Natural killer cell (primary cell): ENCODE measurements at regions not wholly inside any gene's neighbourhood (a gene's known extent, or its start where the extent isn't known, plus 50 kb on each side); places are given as distances from the start of the nearest gene placed in this dataset.

ENCODE experiments used
- ATAC-seq, 3 donors: fragments of 150-1000 bp in 2 of 3; fragments of 200-7000 bp in 1 of 3; cut with Tn5 transposase; 1 replicate in 1 of 3; 2 replicates in 2 of 3; pipeline ENCODE4 v1.10.0; 2021; ENCODE audit warnings: mild to moderate bottlenecking in 2 of 3, moderate library complexity in 2 of 3
- DNase-seq, 2 donors: peaks; one replicate each; pipeline versions ENCODE4 v3.0.0 to v3.0.0-alpha.2; 2013 to 2021; ENCODE audit warnings: mixed read lengths in 1 of 2
- H3K27ac ChIP-seq: one replicate; pipeline ENCODE4 v1.5.1; 2013; ENCODE audit warnings: mild to moderate bottlenecking, low read length
- H3K27me3 ChIP-seq: one replicate; pipeline ENCODE4 v1.6.1; 2013; ENCODE audit warnings: low read length; ENCODE audit not compliant: control insufficient read depth, insufficient read depth
- H3K36me3 ChIP-seq: one replicate; pipeline ENCODE4 v1.6.1; 2013; ENCODE audit warnings: low read length; ENCODE audit not compliant: control insufficient read depth, insufficient read depth
- H3K4me1 ChIP-seq: one replicate; pipeline ENCODE4 v1.6.1; 2013; ENCODE audit warnings: low read length; ENCODE audit not compliant: control insufficient read depth, insufficient read depth
- H3K4me3 ChIP-seq: one replicate; pipeline ENCODE4 v1.5.1; 2013; ENCODE audit warnings: low read length
- H3K9me3 ChIP-seq: one replicate; pipeline ENCODE4 v1.6.1; 2013; ENCODE audit warnings: low read length; ENCODE audit not compliant: control insufficient read depth, insufficient read depth
- H3K27ac Mint-ChIP-seq, 2 donors: one replicate each; pipeline ENCODE4 v1.8.0; 2022; ENCODE audit warnings: mild to moderate bottlenecking in 2 of 2, mixed read lengths in 2 of 2, moderate library complexity in 1 of 2
- H3K27me3 Mint-ChIP-seq, 2 donors: one replicate each; pipeline ENCODE4 v1.8.0; 2022; ENCODE audit warnings: low read depth in 2 of 2, mixed read lengths in 2 of 2
- H3K36me3 Mint-ChIP-seq: one replicate; pipeline ENCODE4 v1.8.0; 2022; ENCODE audit warnings: mixed read lengths
- H3K4me1 Mint-ChIP-seq, 2 donors: one replicate each; pipeline ENCODE4 v1.8.0; 2022; ENCODE audit warnings: mixed read lengths in 2 of 2
- H3K4me3 Mint-ChIP-seq: one replicate; pipeline ENCODE4 v1.8.0; 2022; ENCODE audit warnings: mild to moderate bottlenecking, moderate library complexity, mixed read lengths
- H3K9me3 Mint-ChIP-seq, 2 donors: one replicate each; pipeline ENCODE4 v1.8.0; 2022; ENCODE audit warnings: mixed read lengths in 2 of 2
- WGBS: methylation state at CpG from one replicate; pipeline ENCODE4 v1.1.7; 2013; ENCODE audit warnings: missing lambda C conversion rate; ENCODE audit not compliant: insufficient coverage; 5-methylcytosine and 5-hydroxymethylcytosine counted together
- intact Hi-C: fragments of 100-400 bp; cut with micrococcal nuclease; formaldehyde crosslinking; loops from one replicate; pipeline ENCODE4 v1.14.2; 2022
- TF ChIP-seq, protein P1 (sequence below): fragments of 200-600 bp; IDR thresholded peaks from one replicate; pipeline ENCODE4 v1.8.0; 2022; ENCODE audit warnings: antibody characterized with exemption

DNA sequence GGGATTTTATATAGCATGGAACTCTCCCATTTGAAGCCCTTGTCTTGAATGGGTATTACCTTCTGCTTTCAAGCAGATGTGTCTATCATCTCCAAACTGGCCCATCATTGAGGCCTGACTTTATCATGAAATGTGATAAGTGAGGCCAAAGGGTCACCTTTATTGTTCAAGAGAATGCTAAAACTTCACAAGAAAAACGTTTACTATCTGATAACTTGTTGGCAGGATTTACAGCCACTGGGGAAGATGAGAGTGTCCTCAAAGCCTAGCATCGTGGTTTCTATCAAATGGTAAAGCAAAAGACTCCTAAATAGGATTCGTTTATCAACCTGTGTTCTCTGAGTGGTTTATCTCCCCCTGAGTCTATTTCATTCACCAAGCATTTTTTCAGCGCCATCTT is 62.0 kb upstream of the CLMN start:
- no peak overlapping the region for H3K4me3 Mint-ChIP-seq
- ATAC-seq (no peak), DNase-seq (no peak)
- Histone ChIP-seq H3K4me1 (no peaks in the 10 kb centered on the region), H3K36me3 (no peaks in the 10 kb centered on the region), H3K9me3 (no peaks in the 10 kb centered on the region), H3K4me3 (no peak overlapping the region), H3K27ac (no peak overlapping the region), H3K27me3 (no peaks in the 10 kb centered on the region)
- intact Hi-C loops, result no loop called here
- H3K36me3 Mint-ChIP-seq, result peaks cover 11% of the 10 kb centered on the region
- no peak overlapping the region for H3K27ac Mint-ChIP-seq
- no peaks in the 10 kb centered on the region for H3K4me1 Mint-ChIP-seq
- H3K9me3 Mint-ChIP-seq, result peaks cover 0 to 5% of the 10 kb centered on the region in 2 donors
- TF ChIP-seq, protein P1, sequence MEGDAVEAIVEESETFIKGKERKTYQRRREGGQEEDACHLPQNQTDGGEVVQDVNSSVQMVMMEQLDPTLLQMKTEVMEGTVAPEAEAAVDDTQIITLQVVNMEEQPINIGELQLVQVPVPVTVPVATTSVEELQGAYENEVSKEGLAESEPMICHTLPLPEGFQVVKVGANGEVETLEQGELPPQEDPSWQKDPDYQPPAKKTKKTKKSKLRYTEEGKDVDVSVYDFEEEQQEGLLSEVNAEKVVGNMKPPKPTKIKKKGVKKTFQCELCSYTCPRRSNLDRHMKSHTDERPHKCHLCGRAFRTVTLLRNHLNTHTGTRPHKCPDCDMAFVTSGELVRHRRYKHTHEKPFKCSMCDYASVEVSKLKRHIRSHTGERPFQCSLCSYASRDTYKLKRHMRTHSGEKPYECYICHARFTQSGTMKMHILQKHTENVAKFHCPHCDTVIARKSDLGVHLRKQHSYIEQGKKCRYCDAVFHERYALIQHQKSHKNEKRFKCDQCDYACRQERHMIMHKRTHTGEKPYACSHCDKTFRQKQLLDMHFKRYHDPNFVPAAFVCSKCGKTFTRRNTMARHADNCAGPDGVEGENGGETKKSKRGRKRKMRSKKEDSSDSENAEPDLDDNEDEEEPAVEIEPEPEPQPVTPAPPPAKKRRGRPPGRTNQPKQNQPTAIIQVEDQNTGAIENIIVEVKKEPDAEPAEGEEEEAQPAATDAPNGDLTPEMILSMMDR, result no peak
- WGBS, result 67% methylated on average over 4 of the region's 4 CpGs
- peaks cover 0 to 9% of the 10 kb centered on the region in 2 donors for H3K27me3 Mint-ChIP-seq

DNA sequence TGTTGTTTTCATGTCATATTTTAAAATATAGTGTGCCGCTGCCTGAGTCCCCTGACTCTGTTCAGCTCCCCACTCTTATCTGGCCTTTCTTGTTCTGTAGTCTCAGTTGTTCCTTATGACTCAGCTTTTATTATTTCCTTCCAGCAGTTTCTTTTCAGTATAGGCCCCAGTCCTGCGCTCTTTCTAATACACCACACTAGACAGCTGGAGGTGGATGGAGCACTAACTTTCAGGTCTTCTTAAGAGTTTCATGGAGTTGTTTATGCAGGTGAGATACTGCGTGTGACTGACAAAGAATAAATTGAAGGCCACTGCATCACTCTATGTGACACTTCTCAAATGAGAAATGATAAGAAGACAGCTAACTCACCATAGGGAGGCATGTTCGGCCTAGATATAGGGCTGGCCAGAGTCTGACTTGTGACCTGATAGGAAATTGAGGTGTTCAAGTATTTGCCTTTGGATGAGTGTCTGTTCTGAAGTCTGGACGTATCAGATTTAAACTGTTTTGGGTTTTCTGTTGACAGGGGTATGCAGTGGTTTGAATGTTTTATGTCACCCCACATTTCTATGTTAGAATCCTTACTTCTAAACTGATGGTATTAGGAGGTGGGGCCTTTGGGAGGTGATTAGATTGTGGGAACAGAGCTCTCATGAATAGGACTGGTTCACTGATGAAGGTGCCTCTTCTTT is 60.8 kb upstream of the CLMN start:
- DNase-seq (no peak), ATAC-seq (no peak)
- H3K9me3 Mint-ChIP-seq, result peaks cover 0 to 5% of the 10 kb centered on the region in 2 donors
- Histone ChIP-seq H3K27me3 (no peaks in the 10 kb centered on the region), H3K36me3 (no peaks in the 10 kb centered on the region), H3K9me3 (no peaks in the 10 kb centered on the region), H3K4me3 (no peak overlapping the region), H3K27ac (no peak overlapping the region), H3K4me1 (no peaks in the 10 kb centered on the region)
- H3K27ac Mint-ChIP-seq, result no peak overlapping the region
- peaks cover 11% of the 10 kb centered on the region for H3K36me3 Mint-ChIP-seq
- WGBS, result 84% methylated on average over 3 of the region's 5 CpGs
- H3K4me1 Mint-ChIP-seq, result no peaks in the 10 kb centered on the region
- TF ChIP-seq, protein P1, result no peak
- intact Hi-C loops, result no loop called here
- peaks cover 0 to 7% of the 10 kb centered on the region in 2 donors for H3K27me3 Mint-ChIP-seq
- no peak overlapping the region for H3K4me3 Mint-ChIP-seq

- no peaks in the 10 kb centered on the region for H3K4me1 ChIP-seq
- peaks cover 11% of the 10 kb centered on the region for H3K36me3 Mint-ChIP-seq
- TF ChIP-seq, protein P1, result no peak
- H3K9me3 Mint-ChIP-seq, result peaks cover 0 to 5% of the 10 kb centered on the region in 2 donors
- no peaks in the 10 kb centered on the region for H3K27me3 ChIP-seq
- no peak overlapping the region for H3K4me3 Mint-ChIP-seq
- H3K36me3 ChIP-seq, result no peaks in the 10 kb centered on the region
- ATAC-seq (no peak), DNase-seq (no peak)
- H3K27ac Mint-ChIP-seq, result no peak overlapping the region
- H3K27ac ChIP-seq, result no peak overlapping the region
- H3K9me3 ChIP-seq, result no peaks in the 10 kb centered on the region
- no peaks in the 10 kb centered on the region for H3K4me1 Mint-ChIP-seq
- intact Hi-C loops, result no loop called here
- no peak overlapping the region for H3K4me3 ChIP-seq
- H3K27me3 Mint-ChIP-seq, result peaks cover 0 to 4% of the 10 kb centered on the region in 2 donors
Measured at GRCh38 chr14:95379634-95380033, 59.9 kb upstream of the CLMN start.

DNA sequence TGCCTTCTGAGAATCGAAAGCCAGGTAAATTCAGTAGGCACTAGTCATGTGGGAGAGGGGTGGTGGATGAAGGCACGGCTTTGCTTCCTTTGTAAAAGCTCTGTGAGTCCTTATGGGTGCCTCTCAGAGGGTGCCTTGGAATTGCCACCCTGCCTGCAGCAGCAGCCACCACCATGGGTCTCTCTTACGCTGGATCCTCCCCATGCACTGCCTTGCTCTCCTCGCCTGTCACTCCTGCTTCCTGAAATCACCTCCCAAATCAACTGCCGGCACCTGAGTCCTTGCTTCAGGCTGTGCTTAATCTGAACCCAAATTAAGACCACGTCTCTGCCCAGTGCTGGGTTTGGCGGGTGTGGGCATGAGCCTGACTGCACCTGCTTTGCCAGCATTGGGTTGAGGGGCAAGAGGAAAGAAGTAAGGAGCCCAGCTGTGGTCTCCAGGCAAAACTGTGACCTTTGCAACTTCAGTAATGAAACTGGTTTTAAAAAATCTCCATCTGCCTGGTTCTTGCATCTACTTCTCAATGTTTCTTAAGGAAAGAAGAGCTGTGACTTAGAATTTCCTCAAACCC is 55.9 kb upstream of the CLMN start:
- no peak for ATAC-seq
- Histone ChIP-seq H3K4me1 (no peaks in the 10 kb centered on the region), H3K4me3 (no peak overlapping the region), H3K27me3 (no peaks in the 10 kb centered on the region), H3K27ac (no peak overlapping the region), H3K9me3 (no peaks in the 10 kb centered on the region), H3K36me3 (no peaks in the 10 kb centered on the region)
- 52% methylated on average over 7 of the region's 7 CpGs for WGBS
- Mint-ChIP-seq H3K4me1 (no peaks in the 10 kb centered on the region), H3K4me3 (no peak overlapping the region), H3K27ac (no peak overlapping the region), H3K36me3 (peaks cover 11% of the 10 kb centered on the region), H3K27me3 (peaks cover 5 to 9% of the 10 kb centered on the region in 2 donors), H3K9me3 (peaks cover 0 to 5% of the 10 kb centered on the region in 2 donors)
- TF ChIP-seq, protein P1, result no peak
- DNase-seq, result no peak
- intact Hi-C loops, result no loop called here
